HAP-1 (cell line): ENCODE measurements at regions not wholly inside any gene's neighbourhood (a gene's known extent, or its start where the extent isn't known, plus 50 kb on each side); places are given as distances from the start of the nearest gene placed in this dataset.

ENCODE experiments used
- DNase-seq, 2 experiments: peaks; one replicate each; pipeline ENCODE4 v3.0.0-alpha.2; 2016 to 2020; ENCODE audit warnings: low spot score in 2 of 2
- H3K27me3 ChIP-seq: fragments of 250-450 bp; sonication (Bioruptor Pico); 2 replicates; pipeline ENCODE4 v1.5.1; 2020; ENCODE audit warnings: low read depth, mild to moderate bottlenecking, moderate library complexity
- H3K36me3 ChIP-seq: fragments of 250-450 bp; sonication (Bioruptor Pico); replicated peaks from 2 replicates; pipeline ENCODE4 v1.5.1; 2020; ENCODE audit warnings: mild to moderate bottlenecking
- H3K4me1 ChIP-seq: fragments of 250-450 bp; sonication (Bioruptor Pico); 2 replicates; pipeline ENCODE4 v1.5.1; 2020; ENCODE audit warnings: mild to moderate bottlenecking
- H3K4me3 ChIP-seq: fragments of 250-450 bp; sonication (Bioruptor Pico); 2 replicates; pipeline ENCODE4 v1.5.1; 2020; ENCODE audit warnings: mild to moderate bottlenecking, moderate library complexity
- H3K9me3 ChIP-seq: fragments of 250-450 bp; sonication (Bioruptor Pico); 2 replicates; pipeline ENCODE4 v1.5.1; 2020; ENCODE audit warnings: mild to moderate bottlenecking, moderate library complexity
- in situ Hi-C: fragments of 300-500 bp; cut with MboI; formaldehyde crosslinking; loops from 3 replicates; pipeline ENCODE4 v1.14.3; 2020; ENCODE audit warnings: low sequenced_read_pairs, inconsistent platforms, mixed read lengths

GRCh38 chr6:5946701-5947100 lies 60.0 kb downstream of the NRN1 start:
- H3K36me3 ChIP-seq: no peaks in the 10 kb centered on the region
- H3K9me3 ChIP-seq: no peaks in the 10 kb centered on the region
- DNase-seq: no peak
- in situ Hi-C loops: no loop called here
- no peak overlapping the region for H3K4me3 ChIP-seq
- H3K4me1 ChIP-seq: no peaks in the 10 kb centered on the region
- H3K27me3 ChIP-seq: no peaks in the 10 kb centered on the region; the same call in 1 of the 2 replicates

DNA sequence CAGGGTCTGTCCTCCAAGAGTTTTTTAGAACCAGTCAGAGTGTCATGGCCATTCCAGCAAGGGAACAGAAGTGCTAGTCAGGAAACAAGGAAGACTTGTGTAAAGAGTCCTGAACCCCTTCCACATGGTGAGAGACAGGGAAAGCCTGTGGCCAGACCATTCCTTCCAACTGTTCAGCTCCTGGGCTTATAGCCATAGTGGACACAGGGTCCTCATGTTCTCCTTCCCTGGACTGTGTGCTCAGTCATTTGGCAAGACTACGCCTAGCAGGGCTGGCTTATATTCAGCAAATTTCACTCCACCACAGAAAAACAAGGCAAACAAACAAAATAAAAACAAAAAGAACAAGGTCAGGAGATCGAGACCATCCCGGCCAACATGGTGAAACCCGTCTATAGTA lies 60.5 kb downstream of the NRN1 start:
- no peaks in the 10 kb centered on the region for H3K9me3 ChIP-seq
- H3K27me3 ChIP-seq: no peaks in the 10 kb centered on the region; the same call in 1 of the 2 replicates
- H3K36me3 ChIP-seq: no peaks in the 10 kb centered on the region
- H3K4me3 ChIP-seq: no peak overlapping the region
- in situ Hi-C loops: no loop called here
- no peaks in the 10 kb centered on the region for H3K4me1 ChIP-seq
- no peak for DNase-seq

DNA sequence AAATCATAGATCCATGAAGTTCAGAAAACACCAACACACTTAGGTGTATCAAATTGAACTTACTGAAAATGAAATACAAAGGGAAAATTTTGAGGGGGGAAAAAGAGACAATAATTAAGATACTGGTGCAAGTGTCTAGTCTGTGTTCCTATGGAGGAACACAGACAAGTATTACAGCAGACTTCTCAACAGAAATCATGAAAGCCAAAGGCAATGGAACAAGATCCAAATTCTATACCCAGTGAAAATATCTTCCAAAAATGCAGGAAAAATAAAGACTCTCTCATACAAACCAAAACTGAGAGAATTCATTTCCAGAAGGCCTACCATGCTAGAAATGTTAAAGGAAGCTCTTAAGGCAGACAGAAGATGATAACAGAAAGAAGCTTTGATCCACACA lies 63.1 kb downstream of the NRN1 start:
- H3K4me1 ChIP-seq: no peaks in the 10 kb centered on the region
- H3K9me3 ChIP-seq: no peaks in the 10 kb centered on the region
- no peaks in the 10 kb centered on the region for H3K27me3 ChIP-seq
- DNase-seq: no peak
- H3K36me3 ChIP-seq: no peaks in the 10 kb centered on the region
- in situ Hi-C loops: no loop called here
- H3K4me3 ChIP-seq: no peak overlapping the region

DNA sequence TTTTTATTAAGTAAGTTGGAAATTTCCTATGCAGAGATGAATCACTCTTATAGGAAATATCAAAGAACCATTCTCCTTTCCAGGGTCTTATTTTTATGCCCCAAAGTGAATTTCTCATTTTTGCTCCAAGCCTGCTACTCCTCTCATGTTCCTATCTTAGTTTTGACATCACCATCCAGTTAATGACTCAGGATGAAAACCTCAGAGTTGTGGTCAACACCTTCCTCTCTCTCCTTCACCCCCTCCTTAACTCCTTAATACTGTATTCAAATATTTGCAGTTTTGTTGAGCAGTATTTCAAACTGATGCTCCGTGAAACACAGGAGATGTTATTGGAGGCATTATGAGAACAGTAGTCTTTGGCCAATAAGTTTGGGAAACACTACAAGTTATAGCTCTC lies 64.1 kb downstream of the NRN1 start:
- Histone ChIP-seq H3K4me3 (no peak overlapping the region), H3K9me3 (no peaks in the 10 kb centered on the region), H3K36me3 (no peaks in the 10 kb centered on the region), H3K4me1 (no peaks in the 10 kb centered on the region), H3K27me3 (no peaks in the 10 kb centered on the region)
- in situ Hi-C loops: no loop called here
- DNase-seq: no peak

DNA sequence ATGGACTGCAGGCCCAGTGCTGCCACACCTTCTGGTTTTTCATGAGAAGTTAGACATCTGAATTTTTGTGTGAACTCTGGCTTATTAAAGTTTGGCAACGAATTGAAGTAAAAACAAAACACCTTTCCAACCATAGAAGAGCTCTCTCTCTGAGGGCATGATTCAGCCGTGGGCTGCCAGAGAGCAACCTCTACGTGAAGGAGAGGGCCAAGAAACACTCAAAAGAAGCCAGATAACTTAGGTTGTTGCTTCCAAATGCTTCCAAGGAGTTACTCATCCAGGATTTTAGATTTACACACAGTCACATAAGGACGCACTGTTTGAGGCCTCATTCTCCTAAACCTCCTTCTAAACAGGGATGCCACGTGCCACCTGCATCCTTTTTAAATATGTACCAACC lies 65.5 kb downstream of the NRN1 start:
- Histone ChIP-seq H3K4me3 (no peak overlapping the region), H3K9me3 (no peaks in the 10 kb centered on the region), H3K4me1 (no peaks in the 10 kb centered on the region), H3K27me3 (no peaks in the 10 kb centered on the region), H3K36me3 (no peaks in the 10 kb centered on the region)
- DNase-seq: no peak
- in situ Hi-C loops: no loop called here

- Histone ChIP-seq H3K4me1 (no peaks in the 10 kb centered on the region), H3K4me3 (no peak overlapping the region), H3K27me3 (no peaks in the 10 kb centered on the region), H3K36me3 (no peaks in the 10 kb centered on the region), H3K9me3 (no peaks in the 10 kb centered on the region)
- DNase-seq: no peak
- in situ Hi-C loops: no loop called here
These were observed 67.8 kb downstream of the NRN1 start for GRCh38 chr6:5938934-5939333.

DNA sequence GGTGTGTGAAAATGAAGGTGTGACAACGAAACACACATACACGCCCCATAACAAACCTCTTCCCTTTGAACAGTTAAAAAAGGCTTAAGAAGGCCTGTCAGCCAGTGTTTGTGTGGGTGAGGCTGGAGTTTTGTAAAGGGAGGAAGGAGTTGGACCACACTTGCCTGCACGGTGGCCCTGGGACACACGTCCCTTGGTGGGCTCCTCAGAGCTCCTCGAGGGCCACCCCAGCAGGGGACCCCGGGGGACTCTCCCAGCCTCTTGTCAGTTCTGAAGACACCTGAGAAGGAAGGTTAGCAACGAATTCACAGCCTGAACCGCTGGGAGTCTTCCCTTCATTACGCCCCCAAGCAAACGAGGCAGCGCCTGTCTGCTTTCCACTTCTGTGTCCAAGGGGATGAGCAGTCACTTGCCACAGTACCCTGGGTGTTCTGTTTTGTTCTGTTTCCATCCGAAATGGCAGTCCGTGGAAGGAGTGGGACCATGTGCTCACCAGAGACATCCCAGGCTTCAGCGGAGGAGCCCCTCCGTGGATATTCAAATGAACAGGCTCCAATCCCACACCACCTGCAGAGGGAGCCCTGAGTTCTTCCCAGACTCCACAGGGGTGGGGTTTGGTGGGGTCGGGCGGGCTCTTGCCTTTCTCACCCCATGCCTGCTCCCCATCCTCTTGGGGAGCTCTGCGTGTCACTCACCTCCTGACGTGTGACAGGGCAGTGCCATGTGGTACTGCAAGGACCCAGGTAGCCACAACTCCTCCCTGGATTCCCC lies 68.6 kb downstream of the NRN1 start:
- H3K36me3 ChIP-seq: no peaks in the 10 kb centered on the region
- H3K9me3 ChIP-seq: no peaks in the 10 kb centered on the region
- no peaks in the 10 kb centered on the region for H3K4me1 ChIP-seq
- DNase-seq: no peak
- no peaks in the 10 kb centered on the region for H3K27me3 ChIP-seq
- H3K4me3 ChIP-seq: no peak overlapping the region
- in situ Hi-C loops: no loop called here

DNA sequence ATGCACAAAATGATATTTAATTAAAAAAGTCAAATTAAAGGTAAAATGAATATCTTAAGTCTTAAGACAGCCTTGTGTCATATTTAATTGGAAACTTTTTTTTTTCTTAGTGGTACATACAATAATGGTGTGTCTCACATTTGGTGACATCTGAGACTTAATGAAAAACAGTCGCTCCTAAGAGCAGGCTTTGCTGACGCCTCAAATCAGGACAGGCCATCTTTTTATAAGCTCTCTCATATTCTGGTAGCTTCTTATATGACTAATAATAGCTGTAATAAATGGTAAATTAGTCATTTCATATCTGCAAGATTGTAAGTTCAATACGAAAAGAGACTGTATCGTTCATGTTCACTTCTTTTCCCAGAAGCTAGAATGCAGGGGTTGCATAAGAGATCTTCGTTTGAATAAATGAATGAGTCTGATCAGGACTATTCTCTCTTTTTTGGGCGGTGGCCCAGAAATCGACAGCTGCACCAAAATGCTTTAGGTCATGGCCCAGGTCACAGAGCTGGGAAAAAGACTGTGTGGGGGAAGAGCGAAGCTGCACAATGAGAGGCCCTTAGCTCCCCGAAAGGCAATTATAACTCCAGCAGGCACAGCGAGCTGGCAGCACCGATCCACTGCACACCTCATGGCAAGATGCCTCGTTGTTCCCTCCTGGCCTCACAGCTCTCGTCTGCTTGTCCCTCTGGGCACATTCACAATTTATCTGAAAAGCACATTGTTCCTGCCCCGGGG lies 69.4 kb downstream of the NRN1 start:
- no peaks in the 10 kb centered on the region for H3K9me3 ChIP-seq
- no peak for DNase-seq
- H3K4me3 ChIP-seq: no peak overlapping the region
- H3K36me3 ChIP-seq: no peaks in the 10 kb centered on the region
- H3K4me1 ChIP-seq: no peaks in the 10 kb centered on the region
- H3K27me3 ChIP-seq: no peaks in the 10 kb centered on the region
- in situ Hi-C loops: no loop called here

DNA sequence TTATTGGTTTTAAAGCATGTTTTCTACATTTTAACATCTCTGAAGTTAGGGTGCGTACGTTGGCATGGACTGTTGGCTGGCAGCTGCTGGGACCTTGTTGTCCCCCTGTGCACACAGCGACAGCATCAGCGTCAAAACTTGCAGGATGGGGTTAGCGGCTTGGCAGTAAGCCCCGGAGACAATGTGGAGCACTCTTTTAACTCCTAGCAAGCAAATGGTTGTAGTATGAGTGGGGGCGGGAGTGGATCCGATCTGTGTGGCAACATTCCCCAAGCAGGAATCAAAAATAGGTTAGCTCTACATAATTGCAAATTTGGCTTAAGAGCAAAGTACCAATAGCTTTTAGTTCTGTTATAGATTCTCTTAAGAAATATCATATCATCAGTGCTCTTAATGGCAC lies 70.1 kb downstream of the NRN1 start:
- Histone ChIP-seq H3K4me3 (no peak overlapping the region), H3K36me3 (no peaks in the 10 kb centered on the region), H3K27me3 (no peaks in the 10 kb centered on the region), H3K9me3 (no peaks in the 10 kb centered on the region), H3K4me1 (no peaks in the 10 kb centered on the region)
- in situ Hi-C loops: no loop called here
- no peak for DNase-seq

- Histone ChIP-seq H3K27me3 (no peaks in the 10 kb centered on the region), H3K4me3 (no peak overlapping the region), H3K9me3 (no peaks in the 10 kb centered on the region), H3K36me3 (no peaks in the 10 kb centered on the region), H3K4me1 (no peaks in the 10 kb centered on the region)
- no peak for DNase-seq
- in situ Hi-C loops: no loop called here
These were observed 70.6 kb downstream of the NRN1 start for GRCh38 chr6:5936140-5936539.

DNA sequence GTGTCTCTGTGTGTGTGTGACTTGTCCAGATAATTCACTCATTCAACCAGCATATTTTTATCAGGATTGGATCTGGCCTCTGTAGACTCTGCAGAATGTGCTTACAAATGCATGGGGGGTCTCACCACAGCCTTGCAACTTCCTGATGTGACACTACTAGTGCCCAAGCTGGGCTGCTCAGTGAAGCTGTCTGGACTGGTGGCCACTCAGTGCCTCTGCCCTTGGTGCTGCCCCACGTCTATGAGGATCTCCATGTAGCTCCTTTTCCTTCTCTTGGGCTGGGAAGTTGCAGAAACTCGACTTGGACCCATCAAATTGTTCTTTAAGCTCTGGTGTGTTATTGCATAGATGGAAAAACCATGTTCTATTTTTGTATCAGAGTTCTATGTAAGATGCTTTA lies 75.8 kb downstream of the NRN1 start:
- no peaks in the 10 kb centered on the region for H3K9me3 ChIP-seq
- H3K4me3 ChIP-seq: no peak overlapping the region
- DNase-seq: no peak
- no peaks in the 10 kb centered on the region for H3K27me3 ChIP-seq
- in situ Hi-C loops: no loop called here
- H3K36me3 ChIP-seq: no peaks in the 10 kb centered on the region
- no peaks in the 10 kb centered on the region for H3K4me1 ChIP-seq

- in situ Hi-C loops: no loop called here
- DNase-seq: peak in 1 of 2 experiments; percentile 12
- H3K4me3 ChIP-seq: no peak overlapping the region
- no peaks in the 10 kb centered on the region for H3K27me3 ChIP-seq
- H3K4me1 ChIP-seq: no peaks in the 10 kb centered on the region
- H3K9me3 ChIP-seq: no peaks in the 10 kb centered on the region
- no peaks in the 10 kb centered on the region for H3K36me3 ChIP-seq
These were observed 76.5 kb downstream of the NRN1 start for GRCh38 chr6:5930143-5930770.

DNA sequence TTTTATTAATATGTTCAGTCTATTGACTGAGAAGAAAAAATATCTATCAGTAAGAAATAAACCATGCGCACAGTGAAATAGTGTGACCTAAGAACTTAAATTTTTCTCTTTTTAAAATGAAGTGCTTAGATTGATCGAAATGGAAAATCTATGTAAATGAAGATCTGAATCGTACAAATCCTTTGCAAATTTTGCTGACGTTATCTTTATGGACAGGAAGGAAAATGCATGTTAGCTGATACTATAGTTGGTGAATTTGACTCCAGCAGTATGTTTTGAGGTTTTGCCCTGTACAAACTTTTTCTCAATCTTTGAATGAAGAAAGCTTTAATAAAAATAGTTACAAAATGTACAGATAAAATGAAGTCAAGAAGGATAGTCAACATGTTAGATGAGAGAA lies 82.9 kb downstream of the NRN1 start:
- Histone ChIP-seq H3K9me3 (no peaks in the 10 kb centered on the region), H3K4me3 (no peak overlapping the region), H3K4me1 (no peaks in the 10 kb centered on the region), H3K36me3 (no peaks in the 10 kb centered on the region), H3K27me3 (no peaks in the 10 kb centered on the region)
- DNase-seq: no peak
- in situ Hi-C loops: no loop called here

GRCh38 chr6:5922230-5922629 lies 84.5 kb downstream of the NRN1 start:
- H3K4me3 ChIP-seq: no peak overlapping the region
- DNase-seq: no peak
- in situ Hi-C loops: no loop called here
- H3K9me3 ChIP-seq: no peaks in the 10 kb centered on the region
- H3K27me3 ChIP-seq: no peaks in the 10 kb centered on the region
- no peaks in the 10 kb centered on the region for H3K36me3 ChIP-seq
- no peaks in the 10 kb centered on the region for H3K4me1 ChIP-seq
